IPS DF 4.7 (cell line): ENCODE measurements at regions not wholly inside any gene's neighbourhood (a gene's known extent, or its start where the extent isn't known, plus 50 kb on each side); places are given as distances from the start of the nearest gene placed in this dataset.

Experiments
- DNase-seq: peaks from one replicate; pipeline ENCODE4 v3.0.0-alpha.2; 2013; ENCODE audit warnings: low spot score; ENCODE audit errors: extremely low read depth

GRCh38 chr9:14031810-14032209 is 282.1 kb downstream of the NFIB start:
- DNase-seq, result no peak

- peak; percentile 9 for DNase-seq
These were observed 282.9 kb downstream of the NFIB start for GRCh38 chr9:14031060-14031414.

GRCh38 chr9:14030375-14031059 is 283.4 kb downstream of the NFIB start:
- DNase-seq, result no peak

DNA sequence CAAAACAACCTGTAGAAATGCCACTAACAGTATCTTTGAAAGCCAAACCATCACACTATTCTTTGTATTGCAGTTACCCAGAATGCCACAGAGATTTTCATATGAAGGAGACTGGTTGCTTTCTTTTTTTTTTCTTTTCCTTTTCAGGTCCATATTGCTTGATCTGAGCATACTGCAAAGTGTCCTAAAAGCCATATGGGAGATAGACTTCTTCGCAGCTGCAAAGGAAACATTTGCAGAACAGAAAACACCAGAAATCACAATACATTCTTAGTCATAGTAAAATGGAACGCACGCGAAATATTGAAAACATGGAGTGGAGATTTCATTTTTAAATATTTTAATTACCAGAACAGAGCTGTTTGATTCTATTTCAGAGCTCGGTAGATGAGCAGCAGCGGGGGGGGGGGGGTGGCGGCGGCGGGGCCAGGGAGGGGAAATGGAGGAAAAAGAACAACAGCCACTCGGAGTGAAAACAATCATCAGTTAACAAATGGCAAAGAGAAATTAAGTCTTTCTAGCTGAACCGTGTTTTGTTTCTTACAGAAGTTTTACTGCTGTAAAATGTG is 284.1 kb downstream of the NFIB start:
- no peak for DNase-seq

- DNase-seq, result no peak
These were observed 286.7 kb downstream of the NFIB start for GRCh38 chr9:14027116-14027800.

GRCh38 chr9:14025741-14026140 is 288.2 kb downstream of the NFIB start:
- no peak for DNase-seq

- no peak for DNase-seq
These were observed 290.7 kb downstream of the NFIB start for GRCh38 chr9:14023285-14023684.

DNA sequence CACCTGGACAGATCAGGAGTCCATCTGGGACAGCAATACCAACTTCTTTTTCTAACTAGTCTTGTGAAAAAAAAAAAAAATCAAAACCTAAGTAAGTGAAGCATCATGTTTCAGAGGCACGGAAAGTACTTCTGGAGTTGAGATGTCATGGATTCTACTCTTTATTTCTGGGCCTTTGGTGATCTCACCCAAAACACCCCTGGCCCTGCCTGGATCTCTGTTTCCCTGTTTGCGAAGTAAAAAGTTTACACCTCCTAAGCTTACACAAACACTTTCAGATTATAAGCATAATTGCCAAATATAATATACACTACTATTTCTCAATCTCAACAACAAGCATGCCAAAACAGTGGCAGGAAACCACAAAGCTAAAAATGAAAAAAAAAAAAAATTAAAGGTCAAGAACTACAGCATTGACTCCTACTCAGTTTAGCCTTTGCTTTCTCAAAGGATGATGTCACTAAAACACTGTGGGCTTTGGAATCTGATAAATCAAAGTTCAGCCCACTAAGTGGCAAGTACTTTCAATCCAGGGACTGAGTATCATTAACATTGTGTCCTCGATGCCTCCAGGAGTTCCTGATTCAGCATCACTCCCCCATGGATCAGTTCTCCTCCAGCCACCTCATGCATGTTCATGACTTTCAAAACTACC is 291.9 kb downstream of the NFIB start:
- no peak for DNase-seq

DNA sequence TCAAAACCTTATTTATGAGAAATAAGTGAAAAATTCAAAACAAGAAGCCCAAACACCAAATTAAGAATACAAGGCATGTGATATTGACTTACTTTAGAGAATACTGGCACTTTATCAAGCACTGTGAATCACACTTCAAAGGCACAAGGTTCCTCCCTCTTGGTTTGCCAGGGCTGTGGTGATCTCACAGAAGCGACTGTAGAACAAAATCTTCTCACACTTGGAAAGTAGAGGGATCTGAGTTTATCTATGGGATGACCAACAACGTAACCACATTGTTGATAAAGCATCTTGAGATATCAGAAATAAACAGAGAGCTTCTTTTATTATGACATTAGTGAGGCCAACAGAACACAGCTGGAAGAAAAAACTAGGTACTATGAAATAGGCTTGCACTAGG is 295.9 kb downstream of the NFIB start:
- DNase-seq, result no peak

GRCh38 chr9:14014744-14015143 is 299.2 kb downstream of the NFIB start:
- no peak for DNase-seq

GRCh38 chr9:14014218-14014617 is 299.7 kb downstream of the NFIB start:
- DNase-seq, result no peak

GRCh38 chr9:14011799-14012560 is 302.0 kb downstream of the NFIB start:
- no peak for DNase-seq

DNA sequence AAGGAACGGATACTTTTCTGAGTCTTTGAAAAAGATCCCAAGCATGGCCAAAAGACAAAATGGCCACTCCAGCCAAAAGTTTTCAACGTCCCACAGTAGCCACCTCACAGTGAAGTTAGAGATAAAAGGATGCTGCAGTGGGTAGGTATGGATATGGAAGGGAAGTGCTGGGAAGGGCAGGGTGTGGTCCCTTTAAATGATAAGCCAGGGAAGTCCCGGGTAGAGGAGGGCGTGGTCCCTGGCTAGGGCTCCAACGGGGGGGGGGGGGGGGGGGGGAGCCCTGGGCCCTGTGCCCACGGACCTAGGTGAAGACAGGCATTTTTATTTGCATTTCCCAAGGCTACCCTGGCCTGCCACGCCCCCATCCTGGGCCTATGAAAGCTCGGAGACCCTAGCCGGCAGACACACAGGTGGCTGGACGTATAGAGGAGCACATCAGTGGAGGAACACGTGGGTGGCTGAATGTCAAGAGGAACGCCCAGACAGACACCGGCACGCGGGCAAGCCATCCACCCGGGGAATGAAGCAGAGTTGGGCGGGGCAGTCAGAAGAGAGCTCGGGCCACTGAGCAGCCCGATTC is 306.7 kb downstream of the NFIB start:
- DNase-seq, result no peak

DNA sequence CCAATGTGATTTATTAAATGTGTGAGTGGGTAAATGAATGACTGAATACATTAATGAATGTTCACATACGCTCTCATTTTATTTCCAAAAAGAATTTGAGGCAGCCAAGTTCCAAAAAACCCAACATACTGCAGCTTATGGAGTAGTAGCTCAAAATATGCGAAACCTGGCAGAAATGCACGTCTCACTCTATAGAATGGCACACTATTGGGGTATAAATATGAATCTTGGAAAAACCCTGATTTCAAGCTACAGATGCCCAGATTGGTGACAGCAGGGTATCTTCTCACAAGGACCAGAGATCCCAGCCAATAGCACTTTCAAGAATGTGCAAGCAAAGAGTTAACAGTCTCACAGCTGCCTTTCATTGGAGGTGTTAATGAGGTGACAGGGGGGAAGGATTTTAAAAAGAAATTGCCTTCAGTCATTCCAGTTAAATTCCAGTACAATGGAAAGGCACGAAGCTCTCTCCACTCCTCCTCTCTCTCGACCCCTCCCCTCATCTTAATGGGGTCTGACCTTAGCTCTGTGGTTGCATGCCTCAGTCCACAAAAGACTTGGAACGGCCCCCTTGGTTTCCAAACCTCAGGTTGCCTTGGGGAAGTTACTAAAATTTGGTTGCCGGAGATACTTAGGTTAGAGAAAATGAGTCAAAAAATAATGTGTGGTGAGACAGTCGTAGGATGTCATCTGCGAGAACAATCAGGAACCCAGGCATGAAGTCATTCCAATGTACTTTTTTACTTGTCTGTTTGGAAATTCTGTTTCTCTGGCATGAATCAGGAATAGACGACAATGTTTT is 307.4 kb downstream of the NFIB start:
- DNase-seq, result no peak

GRCh38 chr9:14004110-14004509 is 309.8 kb downstream of the NFIB start:
- no peak for DNase-seq

DNA sequence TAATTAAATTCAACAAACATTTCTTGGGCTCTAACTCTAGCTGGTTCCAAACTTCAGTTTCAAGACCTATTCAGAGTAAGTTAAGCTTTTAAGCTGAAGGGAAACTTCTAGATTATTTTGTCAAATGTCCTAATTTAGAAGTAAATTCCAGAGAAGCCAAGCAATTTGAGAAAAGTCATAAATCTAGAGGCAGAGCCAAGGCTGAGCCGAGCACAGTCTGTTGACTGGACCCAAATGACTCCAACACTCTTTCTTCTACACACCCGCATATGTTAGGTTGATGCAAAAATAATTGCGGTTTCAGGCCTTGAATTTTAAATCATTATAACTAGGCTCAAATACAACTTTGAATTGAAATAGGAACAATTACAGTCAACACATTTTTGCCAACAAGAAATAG is 319.7 kb downstream of the NFIB start:
- DNase-seq, result no peak

DNA sequence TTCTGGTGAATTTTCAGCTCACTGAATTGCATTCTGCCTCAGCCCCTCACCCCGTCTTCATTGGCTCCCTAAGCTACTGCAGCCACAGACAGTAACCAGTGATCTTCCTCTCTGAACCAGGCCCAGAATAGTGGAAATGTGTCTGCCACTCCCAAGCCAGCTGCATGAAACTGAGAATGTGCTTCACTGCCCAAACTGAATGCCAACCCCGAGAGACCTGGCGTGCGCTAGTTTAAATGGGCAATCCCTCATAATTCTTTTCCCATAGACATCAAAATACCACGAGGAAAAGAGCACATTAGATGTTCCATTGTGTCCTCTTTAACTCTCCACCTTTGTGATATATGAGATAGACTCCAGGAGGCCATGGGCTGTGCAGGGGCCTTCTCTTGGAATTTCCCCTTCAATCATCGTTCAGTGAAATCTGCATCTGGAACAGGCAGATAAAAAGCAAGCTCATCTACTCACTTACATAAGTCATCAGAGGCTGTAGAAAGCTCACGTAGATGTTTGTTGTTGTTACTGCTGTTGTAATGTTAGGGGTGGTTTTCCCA is 320.2 kb downstream of the NFIB start:
- DNase-seq, result no peak

DNA sequence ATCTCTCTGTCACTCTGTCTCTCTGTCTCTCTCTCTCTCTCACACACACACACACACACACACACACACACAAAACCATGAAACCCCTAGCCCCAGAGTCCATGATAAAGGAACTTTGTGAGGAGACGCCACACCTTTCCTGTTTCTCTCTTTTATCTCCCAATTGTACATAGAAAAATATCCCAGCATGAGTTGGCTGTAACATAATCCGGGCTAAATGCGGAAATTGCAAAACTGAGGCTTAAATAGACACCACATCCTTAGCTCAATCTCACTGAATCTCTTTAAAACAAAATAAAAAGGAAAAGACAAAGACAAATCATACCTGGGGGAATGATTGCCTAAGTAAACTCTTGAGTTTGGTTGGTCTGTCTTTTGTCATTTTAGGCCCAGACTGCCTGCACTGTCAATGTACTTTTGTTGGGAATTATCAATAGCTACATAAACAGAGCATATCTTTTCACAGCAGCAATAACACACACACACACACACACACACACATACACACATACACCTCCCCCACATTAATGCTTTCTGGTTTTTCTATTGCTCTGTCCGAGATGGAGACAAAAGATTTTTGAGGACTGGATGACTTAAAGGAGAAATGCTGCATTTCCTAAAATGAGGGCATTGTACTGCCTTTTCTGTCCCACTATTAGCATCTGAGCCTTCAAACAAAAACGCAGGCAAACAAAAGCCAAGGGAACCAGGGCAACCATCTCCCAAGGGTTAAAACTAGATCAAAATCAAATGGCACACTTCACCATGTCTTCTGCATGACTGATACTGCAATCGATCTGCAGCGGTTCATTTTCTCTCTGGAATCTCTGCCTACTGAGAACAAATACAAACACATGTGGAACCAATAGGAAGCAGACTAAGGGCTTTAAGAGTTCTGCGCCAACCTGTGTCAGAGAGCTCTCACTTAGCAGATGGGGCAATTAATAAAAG is 321.5 kb downstream of the NFIB start:
- DNase-seq, result no peak

- no peak for DNase-seq
These were observed 322.5 kb downstream of the NFIB start for GRCh38 chr9:13991395-13991794.
